NB4 (cell line): ENCODE measurements at regions not wholly inside any gene's neighbourhood (a gene's known extent, or its start where the extent isn't known, plus 50 kb on each side); places are given as distances from the start of the nearest gene placed in this dataset.

Source experiments
- DNase-seq: peaks from one replicate; pipeline ENCODE4 v3.0.0; 2010; ENCODE audit warnings: low read depth
- H3K4me3 ChIP-seq: one replicate; pipeline ENCODE4 v1.5.1; 2011; ENCODE audit warnings: mild to moderate bottlenecking, low read depth, low read length, moderate library complexity
- MYC ChIP-seq: IDR thresholded peaks from 2 replicates; pipeline ENCODE4 v1.6.1; 2011; ENCODE audit warnings: low read depth, low read length
- POLR2A ChIP-seq: IDR thresholded peaks from 2 replicates; pipeline ENCODE4 v1.6.1; 2011; ENCODE audit warnings: mild to moderate bottlenecking; ENCODE audit not compliant: insufficient read length; ENCODE audit errors: extremely low read depth
- TF ChIP-seq, protein P1 (sequence below): IDR thresholded peaks from 2 replicates; pipeline ENCODE4 v1.6.1; 2011; ENCODE audit warnings: low read depth, low read length
- TF ChIP-seq, protein P2 (sequence below): IDR thresholded peaks from one replicate; pipeline ENCODE4 v1.5.1; 2012; ENCODE audit warnings: low read depth, low read length

DNA sequence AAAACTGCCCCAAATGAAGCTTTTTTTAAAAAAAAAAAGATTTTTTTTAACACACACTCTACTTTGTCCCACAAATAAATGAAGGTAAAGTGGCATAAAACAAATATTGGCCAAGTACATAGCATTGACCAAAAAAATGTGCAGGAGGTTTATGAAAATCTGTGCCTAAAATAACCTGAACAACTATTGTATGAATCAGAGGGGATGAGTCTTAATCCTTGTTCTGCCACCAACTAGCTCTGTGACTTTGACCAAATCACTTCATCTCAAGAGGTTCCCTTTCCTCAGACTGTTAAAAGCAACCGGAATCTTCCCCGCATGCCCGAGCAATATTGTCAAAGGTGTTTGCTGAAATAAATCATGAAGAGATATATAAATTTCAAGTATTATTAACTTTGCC lies 150.4 kb upstream of the NEBL start:
- no peak overlapping the region for H3K4me3 ChIP-seq
- TF ChIP-seq, protein P1, sequence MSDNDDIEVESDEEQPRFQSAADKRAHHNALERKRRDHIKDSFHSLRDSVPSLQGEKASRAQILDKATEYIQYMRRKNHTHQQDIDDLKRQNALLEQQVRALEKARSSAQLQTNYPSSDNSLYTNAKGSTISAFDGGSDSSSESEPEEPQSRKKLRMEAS, result no peak
- TF ChIP-seq, protein P2, sequence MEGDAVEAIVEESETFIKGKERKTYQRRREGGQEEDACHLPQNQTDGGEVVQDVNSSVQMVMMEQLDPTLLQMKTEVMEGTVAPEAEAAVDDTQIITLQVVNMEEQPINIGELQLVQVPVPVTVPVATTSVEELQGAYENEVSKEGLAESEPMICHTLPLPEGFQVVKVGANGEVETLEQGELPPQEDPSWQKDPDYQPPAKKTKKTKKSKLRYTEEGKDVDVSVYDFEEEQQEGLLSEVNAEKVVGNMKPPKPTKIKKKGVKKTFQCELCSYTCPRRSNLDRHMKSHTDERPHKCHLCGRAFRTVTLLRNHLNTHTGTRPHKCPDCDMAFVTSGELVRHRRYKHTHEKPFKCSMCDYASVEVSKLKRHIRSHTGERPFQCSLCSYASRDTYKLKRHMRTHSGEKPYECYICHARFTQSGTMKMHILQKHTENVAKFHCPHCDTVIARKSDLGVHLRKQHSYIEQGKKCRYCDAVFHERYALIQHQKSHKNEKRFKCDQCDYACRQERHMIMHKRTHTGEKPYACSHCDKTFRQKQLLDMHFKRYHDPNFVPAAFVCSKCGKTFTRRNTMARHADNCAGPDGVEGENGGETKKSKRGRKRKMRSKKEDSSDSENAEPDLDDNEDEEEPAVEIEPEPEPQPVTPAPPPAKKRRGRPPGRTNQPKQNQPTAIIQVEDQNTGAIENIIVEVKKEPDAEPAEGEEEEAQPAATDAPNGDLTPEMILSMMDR, result no peak
- TF ChIP-seq POLR2A (no peak), MYC (no peak)
- no peak for DNase-seq

DNA sequence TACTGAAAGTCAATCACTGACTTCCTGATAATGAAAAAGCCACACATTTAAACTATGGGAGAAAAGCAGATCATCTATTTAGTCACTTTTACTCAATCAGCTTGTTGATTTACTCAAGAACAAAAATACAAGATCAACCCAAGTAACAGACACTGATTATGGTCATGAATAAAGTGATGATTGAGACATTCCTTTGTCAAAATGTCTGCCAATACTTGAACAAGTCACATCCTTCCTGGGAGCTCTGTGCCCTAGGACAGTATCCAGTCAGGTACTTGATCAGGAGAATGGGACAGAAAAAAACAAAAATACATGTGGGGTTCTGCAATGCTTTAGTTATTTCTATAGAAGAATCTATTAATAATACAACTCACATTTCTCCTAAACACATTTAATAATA lies 150.0 kb upstream of the NEBL start:
- H3K4me3 ChIP-seq, result no peak overlapping the region
- TF ChIP-seq, protein P2, result no peak
- TF ChIP-seq, protein P1, result no peak
- TF ChIP-seq POLR2A (no peak), MYC (no peak)
- no peak for DNase-seq

DNA sequence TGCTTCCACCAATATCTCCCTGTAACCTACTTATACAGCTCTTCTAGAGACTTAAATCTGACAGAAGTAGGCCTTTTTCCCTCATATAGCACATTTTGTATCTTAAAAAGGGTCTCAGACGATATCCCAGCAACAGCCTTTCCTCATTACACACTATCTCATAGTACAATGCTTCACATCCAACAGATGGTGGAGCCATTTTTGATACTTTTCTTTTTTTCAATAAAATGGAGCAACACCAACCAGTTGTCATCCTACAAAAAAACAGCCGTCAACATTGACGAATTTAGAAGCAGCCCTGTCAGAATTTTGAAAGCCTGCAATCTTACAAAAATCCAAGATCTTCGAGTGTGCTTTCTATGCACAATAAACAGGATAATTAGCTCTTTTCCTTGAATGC lies 145.9 kb upstream of the NEBL start:
- no peak for DNase-seq
- TF ChIP-seq POLR2A, result no peak
- no peak for TF ChIP-seq MYC
- TF ChIP-seq, protein P2, result no peak
- H3K4me3 ChIP-seq, result no peak overlapping the region

DNA sequence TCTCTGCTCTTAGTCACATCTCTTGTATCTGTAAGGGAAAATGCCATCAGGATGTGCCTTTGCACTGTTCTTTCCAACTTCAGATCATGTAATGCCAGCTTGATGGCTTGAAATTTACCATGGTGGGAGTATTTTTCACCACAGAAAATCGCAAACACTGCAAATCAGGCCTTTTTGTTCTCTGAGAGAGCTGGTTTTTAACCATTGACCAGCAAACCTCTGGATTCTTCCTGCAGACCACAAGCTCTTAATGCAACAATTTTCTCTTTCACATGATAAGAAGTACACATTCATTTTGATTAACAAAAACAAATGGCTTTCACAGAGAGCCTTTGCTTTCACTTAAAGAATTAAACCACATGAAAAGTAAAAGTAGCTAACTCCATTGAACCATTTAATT lies 145.4 kb upstream of the NEBL start:
- DNase-seq, result no peak
- H3K4me3 ChIP-seq, result no peak overlapping the region
- TF ChIP-seq, protein P2, result no peak
- TF ChIP-seq POLR2A (no peak), MYC (no peak)
- TF ChIP-seq, protein P1, result no peak

DNA sequence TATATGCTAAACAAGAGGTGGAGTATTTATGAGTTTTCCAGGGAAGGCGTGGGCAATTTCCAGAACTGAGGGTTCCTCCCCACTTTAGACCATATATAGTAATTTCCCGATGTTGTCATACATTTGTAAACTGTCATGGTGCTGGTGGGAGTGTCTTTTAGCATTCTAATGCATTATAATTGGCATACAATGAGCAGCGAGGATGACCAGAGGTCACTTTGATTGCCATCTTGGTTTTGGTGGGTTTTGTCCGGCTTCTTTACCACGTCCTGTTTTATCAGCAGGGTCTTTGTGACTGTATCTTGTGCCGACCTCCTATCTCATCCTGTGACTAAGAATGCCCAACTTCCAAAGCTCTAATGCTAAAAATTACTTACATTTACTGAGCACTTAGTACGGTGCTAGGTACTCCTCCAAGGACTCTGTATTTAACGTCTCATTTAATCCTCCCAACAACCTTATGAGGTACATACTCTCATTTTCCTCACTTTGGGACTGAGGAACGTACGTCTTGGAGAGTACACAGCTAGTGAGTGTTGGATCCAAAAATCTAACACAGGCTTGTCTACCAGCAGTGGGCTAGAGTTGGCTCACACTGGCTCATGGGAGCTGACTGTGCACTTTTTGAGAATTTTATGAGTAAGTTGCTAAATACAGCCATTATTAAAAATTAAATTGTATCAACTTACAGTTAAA lies 144.8 kb upstream of the NEBL start:
- DNase-seq, result no peak
- no peak for TF ChIP-seq POLR2A
- TF ChIP-seq, protein P1, result no peak
- TF ChIP-seq, protein P2, result no peak
- H3K4me3 ChIP-seq, result no peak overlapping the region

DNA sequence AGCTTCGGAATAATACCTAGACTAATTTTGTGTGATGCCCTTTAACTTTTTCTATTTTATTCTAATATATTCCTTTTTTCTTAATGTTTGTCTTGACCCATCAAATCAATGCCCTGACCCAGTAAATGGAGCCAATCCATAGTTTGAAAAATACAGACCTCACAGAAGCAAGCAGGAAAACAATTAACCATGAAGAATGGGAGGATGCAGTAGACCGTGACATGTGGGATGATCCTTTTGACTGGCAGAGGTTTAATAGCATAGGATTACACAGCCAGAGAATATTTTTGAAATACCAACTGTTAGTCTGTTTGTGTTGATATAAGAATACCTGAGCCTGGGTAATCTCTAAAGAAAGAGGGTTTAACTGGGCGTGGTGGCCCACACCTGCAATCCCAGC lies 142.6 kb upstream of the NEBL start:
- no peak for DNase-seq
- TF ChIP-seq MYC, result no peak
- H3K4me3 ChIP-seq, result no peak overlapping the region
